ENCODE measurements at regions not wholly inside any gene's neighbourhood (a gene's known extent, or its start where the extent isn't known, plus 50 kb on each side); places are given as distances from the start of the nearest gene placed in this dataset.

DNA sequence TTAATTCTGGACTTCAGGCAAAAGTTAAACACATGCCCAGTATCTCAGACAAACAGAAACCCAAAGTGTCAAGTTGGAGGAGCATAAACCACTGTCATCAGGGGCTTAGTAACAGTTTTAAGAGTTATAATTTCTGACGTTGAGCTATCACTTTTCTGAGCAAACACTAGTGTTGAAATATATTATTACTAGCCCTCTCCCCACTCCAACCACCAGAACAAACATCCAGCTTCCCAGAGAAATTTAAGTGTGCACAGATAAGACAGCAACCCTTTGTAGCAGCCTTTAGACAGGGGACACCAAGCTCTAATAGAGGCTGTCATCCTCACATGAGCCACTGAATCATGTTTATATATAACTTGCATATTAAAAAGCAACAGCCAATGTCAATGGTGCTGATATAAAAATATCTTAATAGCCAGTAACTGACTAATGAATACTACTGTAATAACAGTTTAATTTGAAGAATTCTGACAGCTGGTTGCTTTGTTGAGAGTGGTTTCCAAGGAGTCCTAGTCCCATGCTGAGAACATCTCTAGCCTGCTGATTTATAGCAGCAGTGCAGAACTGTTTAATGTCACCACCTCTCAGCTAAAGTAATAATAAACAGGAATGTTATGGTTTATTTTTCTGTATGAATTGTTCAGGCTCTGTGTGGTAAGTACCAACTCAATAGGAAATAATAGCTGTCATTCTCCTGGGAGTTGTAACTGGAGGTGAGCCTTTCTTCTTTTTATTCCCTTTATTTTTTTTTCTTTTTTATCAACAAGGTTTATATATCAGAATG, 528.7 kb upstream of the ZNF608 start:
- intact Hi-C loops (cut with DNase I): no loop called here
- DNase-seq (ENCODE audit: low spot score): no peak

- intact Hi-C loops (cut with DNase I): no loop called here
- DNase-seq (ENCODE audit: low spot score): no peak
Observed at GRCh38 chr5:125275725-125276090, 529.3 kb upstream of the ZNF608 start.

DNA sequence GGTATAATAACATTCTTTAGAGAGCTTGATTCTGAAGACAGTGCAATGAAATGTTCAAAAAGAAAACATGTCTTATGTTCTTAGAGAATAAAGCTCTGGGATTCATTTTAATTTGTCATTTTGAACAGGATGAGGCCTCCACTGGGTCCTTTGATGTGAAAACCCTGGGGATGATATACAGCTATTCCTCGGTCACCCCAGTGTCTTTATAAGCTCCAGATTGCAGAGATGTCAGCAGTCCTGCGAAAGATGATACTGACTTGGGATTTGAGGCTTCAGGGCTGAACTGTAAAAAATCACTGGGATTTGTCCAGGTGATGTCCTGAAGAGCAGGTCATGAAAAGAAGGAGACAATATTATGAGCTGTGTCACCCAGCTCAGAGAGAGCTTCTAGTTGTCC, 529.7 kb upstream of the ZNF608 start:
- intact Hi-C loops (cut with DNase I): no loop called here

DNA sequence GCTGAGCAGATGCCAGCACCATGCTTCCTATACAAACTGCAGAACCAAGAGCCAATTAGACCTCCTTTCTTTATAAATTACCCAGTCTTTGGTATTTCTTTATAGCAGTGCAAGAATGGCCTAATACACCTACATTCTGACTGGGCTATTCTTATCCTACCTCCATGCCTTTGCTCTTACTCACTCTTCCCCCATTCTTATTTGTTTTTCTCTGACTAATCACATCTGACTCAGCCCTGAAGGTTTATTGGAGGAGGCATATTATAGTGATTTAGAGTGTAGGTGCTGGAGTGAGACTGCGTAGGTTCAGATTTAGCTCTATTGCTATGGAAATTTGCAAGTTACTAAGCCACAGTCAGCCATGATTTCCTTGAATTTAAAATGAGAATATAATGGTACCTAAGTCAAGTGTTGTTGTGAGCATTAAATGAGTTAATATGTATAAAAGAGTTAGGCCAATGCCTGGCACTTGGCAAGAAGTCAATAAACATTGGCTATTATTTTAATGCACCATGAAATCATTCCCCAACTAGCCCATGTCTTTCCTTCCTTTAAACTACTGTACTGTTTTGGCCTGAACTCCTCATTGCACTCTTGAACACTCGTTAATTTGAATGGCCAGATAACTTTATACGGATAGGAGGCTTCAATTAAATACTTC, 531.2 kb upstream of the ZNF608 start:
- intact Hi-C loops (cut with DNase I): no loop called here
- no peak for DNase-seq (ENCODE audit: low spot score)

More for the DNA sequence above, 529.7 kb upstream of the ZNF608 start:
- no peak for DNase-seq (ENCODE audit: low spot score)

GRCh38 chr5:125278711-125279110, 532.3 kb upstream of the ZNF608 start:
- DNase-seq (ENCODE audit: low spot score): no peak
- intact Hi-C loops (cut with DNase I): no loop called here

GRCh38 chr5:125281667-125282066, 535.2 kb upstream of the ZNF608 start:
- intact Hi-C loops (cut with DNase I): no loop called here
- DNase-seq (ENCODE audit: low spot score): no peak

DNA sequence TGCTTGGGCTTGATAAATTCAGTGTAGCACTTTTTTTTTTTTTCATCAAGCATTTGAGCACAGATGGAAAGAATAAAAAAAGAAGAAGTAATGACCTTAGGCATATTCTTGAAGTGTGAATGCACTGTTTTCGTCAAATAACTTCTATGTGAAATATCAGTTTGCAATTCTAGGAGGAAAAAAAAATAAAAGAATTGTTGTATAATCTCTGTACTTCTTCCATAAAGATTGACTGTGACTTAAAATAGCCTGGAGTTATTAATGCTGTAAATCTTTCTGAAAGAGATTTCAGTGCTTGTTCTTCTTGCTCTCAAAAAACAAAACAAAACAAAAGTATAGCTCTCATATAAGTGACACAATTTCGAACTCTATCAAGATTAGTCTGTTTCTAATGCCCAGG, 536.9 kb upstream of the ZNF608 start:
- no peak for DNase-seq (ENCODE audit: low spot score)
- intact Hi-C loops (cut with DNase I): no loop called here

DNA sequence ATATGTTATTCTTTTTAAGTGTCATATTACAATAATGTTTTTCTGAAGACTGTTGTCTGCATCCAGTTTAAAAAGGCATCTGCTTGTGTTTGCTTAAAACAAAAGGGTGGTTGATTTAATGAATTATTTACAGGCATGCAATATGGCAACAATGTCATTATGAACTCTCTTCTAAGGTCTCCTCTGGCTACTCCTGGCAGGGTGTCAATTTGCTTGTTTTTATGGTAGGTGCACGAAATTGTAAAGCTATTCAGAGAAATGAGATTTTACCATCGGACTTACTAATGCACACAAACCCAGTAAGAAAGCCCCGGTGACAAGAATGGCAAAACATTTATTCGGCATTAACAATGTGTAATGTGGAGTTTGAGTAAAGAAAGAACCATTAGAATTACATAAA, 539.8 kb upstream of the ZNF608 start:
- intact Hi-C loops (cut with DNase I): no loop called here
- DNase-seq (ENCODE audit: low spot score): no peak

GRCh38 chr5:125289606-125290005, 543.2 kb upstream of the ZNF608 start:
- intact Hi-C loops (cut with DNase I): no loop called here

DNA sequence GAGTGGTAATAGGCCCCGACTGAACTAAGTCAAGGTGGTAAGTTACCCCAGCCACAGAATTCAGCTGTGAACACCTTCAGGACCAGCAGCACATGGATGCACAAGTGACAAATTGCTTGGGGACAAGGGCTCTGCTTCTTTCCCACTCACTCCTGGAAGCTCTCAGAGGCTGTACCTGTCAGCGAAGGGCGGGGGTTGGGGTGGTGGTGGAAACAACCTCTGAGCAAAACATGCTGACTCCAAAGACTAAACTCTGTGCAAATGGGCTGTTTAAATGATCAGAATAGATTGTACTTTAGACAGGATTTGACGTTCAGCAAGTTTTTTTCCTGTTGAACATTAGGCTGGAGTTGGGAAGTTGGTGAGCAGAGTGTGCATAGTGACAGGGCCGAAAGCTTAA, 544.5 kb upstream of the ZNF608 start:
- intact Hi-C loops (cut with DNase I): no loop called here
- DNase-seq (ENCODE audit: low spot score): no peak

More at GRCh38 chr5:125289606-125290005, 543.2 kb upstream of the ZNF608 start:
- DNase-seq (ENCODE audit: low spot score): no peak

- intact Hi-C loops (cut with DNase I): no loop called here
- DNase-seq (ENCODE audit: low spot score): no peak
Observed at GRCh38 chr5:125291447-125291846, 545.0 kb upstream of the ZNF608 start.

- DNase-seq (ENCODE audit: low spot score): no peak
- intact Hi-C loops (cut with DNase I): no loop called here
Observed at GRCh38 chr5:125293223-125293622, 546.8 kb upstream of the ZNF608 start.

DNA sequence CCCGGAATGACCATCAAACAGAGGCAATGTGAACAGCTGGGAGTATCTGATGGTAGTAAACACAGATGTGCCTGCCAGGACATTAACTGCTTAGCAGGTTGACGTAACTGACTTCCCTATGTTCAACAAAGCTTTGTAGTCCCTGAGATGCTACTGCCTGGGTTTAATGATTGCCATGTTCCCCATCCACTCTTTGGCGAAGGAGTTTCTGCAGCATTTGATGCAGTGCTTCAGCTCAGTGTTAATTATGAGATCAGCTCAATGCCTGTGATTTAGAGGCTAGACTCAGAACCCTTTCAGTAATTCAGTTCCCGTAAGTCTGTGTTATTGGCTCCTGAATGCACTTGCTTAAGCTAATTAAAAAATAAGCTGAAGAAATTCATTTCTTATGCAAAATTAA, 547.3 kb upstream of the ZNF608 start:
- intact Hi-C loops (cut with DNase I): no loop called here
- no peak for DNase-seq (ENCODE audit: low spot score)

GRCh38 chr5:125294844-125295243, 548.4 kb upstream of the ZNF608 start:
- intact Hi-C loops (cut with DNase I): no loop called here
- no peak for DNase-seq (ENCODE audit: low spot score)

DNA sequence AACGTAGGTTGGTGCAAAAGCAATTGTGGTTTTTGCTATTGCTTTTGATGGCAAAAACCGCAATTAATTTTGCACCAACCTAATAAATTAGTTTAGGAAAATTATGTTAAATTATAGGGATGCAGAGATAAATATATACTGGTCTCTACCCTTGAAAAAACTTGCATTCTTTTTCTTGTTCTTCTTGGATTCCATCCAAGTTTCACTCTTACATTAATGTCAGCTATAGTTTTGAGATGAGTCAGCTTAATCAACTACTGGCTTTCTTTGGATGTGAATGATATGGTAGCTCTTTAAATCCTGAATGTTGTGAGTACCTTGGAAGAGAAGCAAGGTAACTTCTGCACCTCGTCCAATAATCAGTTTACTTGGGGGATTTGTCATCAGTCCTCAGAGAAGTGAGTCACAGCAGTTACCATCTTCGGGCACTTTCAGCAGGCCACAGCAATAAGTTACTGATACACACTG, 549.0 kb upstream of the ZNF608 start:
- intact Hi-C loops (cut with DNase I): no loop called here
- no peak for DNase-seq (ENCODE audit: low spot score)

DNA sequence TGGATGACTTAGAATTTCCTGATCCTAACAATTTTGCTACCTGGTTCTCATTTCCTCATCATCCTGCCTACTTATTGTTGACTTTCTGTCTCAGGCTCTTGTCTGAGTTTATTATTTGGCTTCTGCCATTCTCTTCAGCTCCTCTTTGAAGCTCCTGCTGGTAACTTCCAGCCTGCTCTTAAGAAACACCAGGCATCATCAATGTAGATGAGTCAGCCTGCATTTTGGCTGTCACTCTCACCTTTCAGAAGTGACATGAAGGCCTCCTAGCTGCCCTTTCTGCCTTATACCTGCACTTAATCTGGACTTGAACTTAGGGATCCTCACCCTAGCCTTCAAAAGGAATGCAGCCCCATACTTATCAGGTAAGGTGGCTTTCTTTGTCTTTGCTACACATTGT, 551.8 kb upstream of the ZNF608 start:
- intact Hi-C loops (cut with DNase I): no loop called here

GRCh38 chr5:125298746-125299379, 552.4 kb upstream of the ZNF608 start:
- intact Hi-C loops (cut with DNase I): no loop called here
- DNase-seq (ENCODE audit: low spot score): no peak

More for the DNA sequence above, 551.8 kb upstream of the ZNF608 start:
- DNase-seq (ENCODE audit: low spot score): no peak

- DNase-seq (ENCODE audit: low spot score): no peak
- intact Hi-C loops (cut with DNase I): no loop called here
Observed at GRCh38 chr5:125301711-125302110, 555.3 kb upstream of the ZNF608 start.

- intact Hi-C loops (cut with DNase I): no loop called here
- DNase-seq (ENCODE audit: low spot score): no peak
Observed at GRCh38 chr5:125302577-125302976, 556.1 kb upstream of the ZNF608 start.

GRCh38 chr5:125306741-125307140, 560.3 kb upstream of the ZNF608 start:
- no peak for DNase-seq (ENCODE audit: low spot score)
- intact Hi-C loops (cut with DNase I): no loop called here

DNA sequence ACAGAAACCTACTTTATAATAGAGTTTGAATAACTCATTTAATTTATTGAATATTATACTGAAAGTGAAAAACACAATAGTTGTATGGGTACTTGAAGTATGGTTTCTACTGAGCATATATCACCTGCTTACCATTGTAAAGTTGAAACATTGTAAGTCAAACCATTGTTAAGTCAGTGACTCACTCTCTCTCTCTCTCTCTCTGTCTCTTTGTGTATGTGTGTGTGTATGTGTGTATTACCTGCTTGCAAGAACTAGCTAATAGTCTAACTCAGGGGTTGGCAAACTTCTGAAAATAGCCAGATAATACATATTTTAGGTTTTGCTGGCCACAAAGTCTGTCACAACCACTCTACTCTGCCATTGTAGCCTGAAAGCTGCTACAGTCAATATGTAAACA, 564.3 kb upstream of the ZNF608 start:
- intact Hi-C loops (cut with DNase I): no loop called here
- DNase-seq (ENCODE audit: low spot score): no peak
